ENCODE measurements at regions not wholly inside any gene's neighbourhood (a gene's known extent, or its start where the extent isn't known, plus 50 kb on each side); places are given as distances from the start of the nearest gene placed in this dataset.

- no peak for DNase-seq
Observed at GRCh38 chr4:108325561-108325960, 156.8 kb upstream of the LEF1 start.

DNA sequence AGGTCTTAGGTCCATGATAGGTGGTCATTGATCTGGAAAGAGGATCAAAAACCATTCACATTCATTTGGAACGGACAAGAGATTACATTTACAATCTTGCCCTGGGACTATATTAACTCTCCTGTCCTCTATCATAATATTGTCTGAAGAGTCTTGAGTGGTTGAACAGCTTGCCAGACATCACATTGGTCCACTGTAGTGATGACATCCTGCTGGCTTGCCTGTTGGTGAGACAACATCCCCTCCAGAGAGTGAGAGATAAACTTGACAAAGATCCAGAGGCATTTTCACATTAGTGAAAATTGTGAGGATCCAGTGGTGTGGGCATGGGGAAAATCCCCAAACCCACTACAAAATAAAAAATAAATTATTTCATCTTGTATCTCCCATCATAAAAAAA, 155.7 kb upstream of the LEF1 start:
- no peak for DNase-seq

DNA sequence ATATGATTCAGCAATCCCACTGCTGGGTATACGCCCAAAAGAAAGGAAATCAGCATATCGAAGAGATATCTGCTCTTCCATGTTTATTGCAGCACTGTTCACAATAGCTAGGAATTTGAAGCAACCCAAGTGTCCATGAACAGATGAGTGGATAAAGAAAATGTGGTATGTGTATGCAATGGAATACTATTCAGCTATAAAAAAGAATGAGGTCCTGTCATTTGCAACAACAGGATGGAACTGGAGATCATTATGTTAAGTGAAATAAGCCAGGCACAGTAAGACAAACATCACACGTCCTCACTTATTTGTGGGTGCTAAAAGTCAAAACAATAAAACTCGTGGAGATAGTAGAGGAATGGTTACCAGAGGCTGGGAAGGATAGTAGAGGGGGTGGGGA, 153.8 kb upstream of the LEF1 start:
- DNase-seq, result no peak

- no peak for DNase-seq
Observed at GRCh38 chr4:108320061-108320460, 151.3 kb upstream of the LEF1 start.

- DNase-seq, result no peak
Observed at GRCh38 chr4:108317377-108317776, 148.6 kb upstream of the LEF1 start.

- no peak for DNase-seq
Observed at GRCh38 chr4:108315694-108316093, 147.0 kb upstream of the LEF1 start.

GRCh38 chr4:108314900-108315589, 146.3 kb upstream of the LEF1 start:
- no peak for DNase-seq

DNA sequence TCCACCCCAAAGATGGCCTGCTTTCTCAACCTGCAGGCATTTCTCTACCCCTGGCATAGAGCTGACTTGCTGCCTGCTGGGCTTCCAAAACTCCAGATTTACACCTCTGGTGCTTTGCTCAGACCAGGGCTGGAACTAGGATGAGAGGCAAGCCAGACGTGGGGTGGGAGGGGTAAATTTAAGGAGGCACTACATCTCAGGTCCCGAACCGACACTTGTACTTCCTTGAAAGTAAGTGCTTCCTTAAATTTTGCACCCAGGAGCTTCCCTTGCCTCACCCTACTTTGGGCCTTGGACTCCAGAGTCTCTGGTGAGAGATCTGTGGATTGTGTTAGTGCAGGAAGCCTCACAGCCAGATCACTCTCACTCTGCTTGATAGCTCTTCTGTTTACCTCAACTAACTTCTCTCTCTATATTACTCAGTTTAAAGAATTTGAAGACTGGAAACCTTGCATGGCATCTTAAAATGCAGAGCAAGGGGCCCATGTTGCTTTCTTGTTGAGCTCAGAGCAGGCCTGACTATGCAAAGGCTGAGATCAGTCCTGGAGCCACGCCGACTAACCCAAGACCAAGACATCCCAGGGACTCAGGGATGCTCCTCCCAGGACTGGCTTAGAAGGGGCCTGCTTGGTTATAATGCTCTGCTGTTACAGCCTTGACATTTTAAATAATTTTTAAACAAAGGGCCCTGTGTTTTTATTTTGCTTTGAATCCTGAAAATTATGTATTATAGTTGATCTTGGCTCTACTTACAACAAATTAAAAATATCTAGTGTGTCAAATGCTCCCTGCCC, 145.0 kb upstream of the LEF1 start:
- DNase-seq, result no peak

GRCh38 chr4:108311313-108311712, 142.6 kb upstream of the LEF1 start:
- DNase-seq, result no peak

DNA sequence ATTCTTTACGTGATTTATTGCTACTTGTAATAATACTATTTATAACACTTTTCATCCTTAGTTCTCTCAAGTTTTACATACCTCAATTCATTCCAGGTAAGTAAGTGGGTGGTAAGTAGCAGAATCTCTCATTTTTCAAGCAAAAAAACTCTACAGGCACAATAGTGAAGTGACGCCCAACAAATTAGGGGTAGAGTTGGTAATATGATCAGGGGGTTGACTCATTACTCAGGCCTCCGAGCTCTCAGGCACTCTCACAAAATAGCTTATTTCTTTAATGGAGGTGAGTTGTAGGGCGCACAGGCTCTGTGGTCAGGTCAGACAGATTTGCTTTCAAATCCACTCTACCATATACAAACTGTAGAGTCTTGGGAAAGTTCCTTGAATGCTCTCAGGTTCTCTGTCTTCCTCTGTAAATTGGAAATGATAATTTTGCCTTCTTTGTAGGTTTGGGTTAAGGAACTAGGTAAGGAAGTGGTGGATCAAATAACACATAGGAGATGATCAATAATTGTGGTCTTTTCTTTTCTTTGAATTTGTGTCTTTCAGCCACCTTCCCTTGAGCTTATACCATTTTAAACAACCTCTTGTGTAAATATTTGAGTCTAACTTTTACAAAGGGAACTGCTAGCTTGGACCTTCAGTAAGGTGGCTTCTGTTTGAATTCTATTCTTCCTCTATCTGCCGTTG, 134.9 kb upstream of the LEF1 start:
- DNase-seq, result no peak

DNA sequence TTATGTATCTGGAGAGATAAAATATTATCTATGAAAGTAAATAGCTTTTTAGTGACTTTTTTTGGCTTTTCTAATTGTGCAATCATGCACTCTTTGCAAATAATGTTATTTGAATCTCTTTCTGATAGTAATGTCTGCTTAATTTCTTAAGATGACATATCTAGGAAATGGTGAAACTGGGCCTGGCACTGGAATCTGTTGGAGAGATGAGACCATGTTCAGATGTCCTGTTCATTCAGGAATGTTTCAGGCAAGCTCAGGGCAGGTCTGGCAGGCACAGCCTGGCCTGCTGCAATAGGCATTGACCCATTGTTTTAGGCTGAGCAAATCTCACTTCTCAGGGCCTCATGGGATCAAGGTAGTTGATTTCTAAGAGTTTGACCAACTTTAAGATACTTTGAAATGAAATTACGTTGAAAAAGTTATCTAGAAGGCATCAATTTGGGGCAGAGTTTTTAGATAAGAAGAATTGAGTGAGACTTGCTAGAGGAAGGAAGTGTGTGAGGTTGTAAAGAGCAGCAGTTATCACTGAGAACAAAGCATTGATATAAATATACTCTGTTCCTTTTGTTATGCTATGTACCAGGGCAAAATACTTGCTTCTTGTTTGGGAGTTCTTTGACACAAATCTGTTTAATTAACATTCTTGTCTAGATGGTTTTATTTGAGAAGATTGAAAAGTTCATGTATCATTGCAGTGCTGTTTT, 133.0 kb upstream of the LEF1 start:
- no peak for DNase-seq

- no peak for DNase-seq
Observed at GRCh38 chr4:108297605-108298004, 128.9 kb upstream of the LEF1 start.

GRCh38 chr4:108292229-108292628, 123.5 kb upstream of the LEF1 start:
- DNase-seq, result no peak

DNA sequence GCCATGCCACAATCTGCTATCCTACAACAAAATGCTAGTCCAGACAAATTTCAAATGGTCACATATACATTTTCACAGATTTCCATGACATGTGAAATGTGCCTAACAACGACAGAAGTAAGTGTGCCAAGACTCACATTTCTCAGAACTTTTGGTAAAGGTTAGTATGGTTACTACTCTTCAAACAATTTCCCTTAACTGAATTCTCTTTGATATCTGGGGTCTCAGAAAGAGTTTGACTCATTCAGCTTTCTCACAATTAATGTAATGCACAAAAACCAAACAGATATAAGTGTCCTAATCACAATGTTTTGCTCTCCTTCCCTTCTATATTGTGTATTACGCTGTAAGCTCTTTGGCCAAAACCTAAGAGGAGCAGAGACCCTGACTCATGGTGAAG, 122.4 kb upstream of the LEF1 start:
- no peak for DNase-seq

DNA sequence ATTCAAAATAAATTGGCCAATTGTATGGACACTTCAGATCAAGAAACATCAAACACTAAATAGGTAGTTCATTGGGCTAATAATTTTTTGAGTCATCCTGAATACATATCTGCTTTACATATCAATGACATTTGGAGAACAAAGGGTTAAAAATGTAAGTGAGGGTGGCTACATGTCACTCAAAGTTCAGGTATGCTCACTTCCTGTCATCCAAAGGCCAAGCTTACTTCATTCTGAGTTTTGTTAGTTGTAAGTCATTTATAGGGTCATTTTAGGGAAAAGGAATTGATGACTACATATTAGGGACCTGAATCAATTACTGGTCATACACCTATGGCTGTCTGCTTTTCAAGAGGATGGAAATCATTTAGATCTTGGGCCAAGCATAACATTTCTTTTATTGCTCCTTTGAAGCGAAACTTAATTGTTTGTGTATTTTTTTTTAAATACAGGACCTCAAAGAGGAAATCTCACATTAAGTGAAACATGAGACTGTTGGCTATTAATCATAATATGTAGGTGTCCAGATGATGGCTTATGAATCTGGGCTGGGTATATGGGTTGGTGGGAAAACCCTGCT, 119.2 kb upstream of the LEF1 start:
- DNase-seq, result no peak

DNA sequence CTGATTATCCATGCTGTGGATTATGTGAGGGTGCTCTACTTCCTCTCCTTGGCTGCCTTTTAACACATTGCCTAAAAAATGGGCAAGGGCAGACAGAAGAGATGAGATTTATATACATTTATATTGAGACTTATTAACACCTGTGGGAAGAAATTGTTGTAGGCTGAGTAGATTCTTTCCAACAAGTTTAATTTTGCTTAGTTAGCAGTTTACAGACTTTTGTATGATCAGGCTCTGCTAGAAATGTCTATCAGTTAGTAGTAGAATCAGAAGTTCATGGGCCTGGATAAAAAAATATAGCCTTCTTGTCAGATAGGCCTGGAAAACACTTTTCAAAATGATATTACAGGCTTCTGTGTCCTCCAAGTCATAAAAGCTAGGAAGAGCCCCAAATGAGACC, 111.3 kb upstream of the LEF1 start:
- no peak for DNase-seq

- no peak for DNase-seq
Observed at GRCh38 chr4:108276690-108277089, 108.0 kb upstream of the LEF1 start.

GRCh38 chr4:108272986-108273385, 104.3 kb upstream of the LEF1 start:
- DNase-seq, result no peak

DNA sequence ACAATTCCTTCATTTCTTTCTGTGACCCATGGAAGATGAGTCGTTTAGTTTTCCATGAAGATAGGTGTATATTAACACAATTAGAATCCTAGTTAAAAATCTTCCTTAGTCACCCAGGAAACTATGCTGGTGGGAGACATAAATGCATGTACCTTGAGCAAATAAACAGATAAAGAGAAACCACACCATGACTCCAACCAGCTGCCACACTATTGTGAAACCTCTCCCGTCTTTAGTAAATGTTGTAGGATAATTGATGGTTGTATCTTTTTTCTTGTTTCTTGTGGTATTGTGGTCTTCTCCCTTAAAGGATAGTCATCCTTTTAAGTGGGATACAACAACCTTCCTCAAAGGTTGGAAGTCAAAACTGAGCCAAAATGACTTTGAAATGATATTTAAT, 103.8 kb upstream of the LEF1 start:
- no peak for DNase-seq

GRCh38 chr4:108272046-108272445, 103.3 kb upstream of the LEF1 start:
- DNase-seq, result no peak

DNA sequence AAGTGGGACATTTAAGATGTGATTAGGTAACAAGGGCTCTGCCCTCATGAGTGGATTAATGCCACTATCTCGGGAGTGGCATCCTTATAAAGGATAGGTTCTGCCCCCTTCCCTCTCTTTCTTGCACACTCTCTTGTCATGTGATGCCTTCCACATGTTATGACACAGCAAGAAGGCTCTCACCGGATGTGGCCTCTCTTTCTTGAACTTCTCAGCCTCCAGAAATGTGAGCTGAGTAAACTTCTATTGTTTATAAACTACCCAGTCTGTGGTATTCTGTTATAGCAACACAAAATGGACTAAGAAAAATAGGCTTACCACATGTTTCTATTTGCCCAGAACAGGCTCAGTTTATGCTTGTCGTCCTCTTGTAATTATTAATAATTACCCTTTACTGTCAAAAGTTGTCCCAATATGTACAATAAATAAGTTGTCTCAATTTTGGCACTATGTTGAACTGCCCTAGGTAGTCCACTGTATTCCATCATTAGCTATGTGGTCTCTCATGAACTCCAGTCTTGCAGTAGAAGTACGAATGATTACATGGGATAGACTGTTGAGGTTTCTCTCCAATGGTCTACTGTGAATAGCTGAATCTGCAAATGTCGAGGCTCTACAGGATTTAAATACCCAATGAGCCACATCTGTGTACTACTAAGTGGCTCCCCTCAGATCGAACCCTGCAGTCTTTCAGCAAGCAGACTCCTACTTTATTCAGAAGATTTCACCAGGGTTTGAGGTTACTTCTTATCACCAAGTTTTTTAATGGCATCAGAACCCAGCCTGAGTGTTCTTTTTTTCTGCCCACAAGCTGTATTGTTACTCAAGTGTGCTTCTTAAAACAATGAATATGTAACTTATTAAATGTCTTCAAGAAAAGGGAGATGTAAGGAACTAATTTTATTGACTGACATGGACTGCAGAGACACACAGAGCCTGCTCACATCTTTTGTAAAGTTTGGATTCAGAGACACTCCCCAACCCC, 102.0 kb upstream of the LEF1 start:
- DNase-seq, result no peak

DNA sequence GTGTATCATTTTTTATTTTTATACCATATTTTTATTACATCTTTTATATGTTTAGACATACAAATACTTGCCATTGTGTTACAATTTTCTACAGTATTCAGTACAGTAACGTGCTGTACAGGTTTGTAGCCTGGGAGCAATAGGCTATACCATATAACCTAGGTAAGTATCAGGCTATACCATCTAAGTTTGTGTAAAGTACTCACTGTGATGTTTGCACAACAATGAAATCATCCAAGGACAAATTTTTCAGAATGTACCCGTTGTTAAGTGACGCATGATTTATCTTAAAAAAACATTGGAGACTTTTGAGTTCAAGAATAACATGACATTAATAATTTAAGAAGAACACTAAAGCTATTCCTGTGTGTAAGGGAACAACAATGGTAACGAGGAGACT, 96.0 kb upstream of the LEF1 start:
- no peak for DNase-seq

Measured in NCI-H187 treated with DMSO at 0.1 percent for 48 hours (cell line).